HEK293T (cell line): ENCODE measurements at regions not wholly inside any gene's neighbourhood (a gene's known extent, or its start where the extent isn't known, plus 50 kb on each side); places are given as distances from the start of the nearest gene placed in this dataset.
"Not testable (repeated sequence)": the region's sequence is repeated elsewhere in the genome, so short reads cannot be mapped to it uniquely, and the experiment has no call there.

Source experiments
- CTCF ChIA-PET: fragments of 350-600 bp; formaldehyde crosslinking; extraction: SDS; loops from one replicate; lab custom pipeline; 2021; ENCODE audit warnings: antibody characterized with exemption, inconsistent platforms; lab: Yijun Ruan, JAX
- POLR2A ChIA-PET: fragments of 350-600 bp; formaldehyde crosslinking; extraction: SDS; loops from one replicate; lab custom pipeline; 2020; ENCODE audit warnings: antibody characterized with exemption, inconsistent platforms; lab: Yijun Ruan, JAX
- DNase-seq: peaks from one replicate; pipeline ENCODE4 v3.0.0; 2012; ENCODE audit warnings: mixed read lengths; ENCODE audit errors: extremely low spot score
- ARNT ChIP-seq: fragments of 450-650 bp; IDR thresholded peaks from 2 replicates; pipeline ENCODE4 v1.6.1; 2017; ENCODE audit warnings: mild to moderate bottlenecking
- BHLHE40 ChIP-seq: fragments of 450-650 bp; IDR thresholded peaks from 2 replicates; pipeline ENCODE4 v1.6.1; 2016; ENCODE audit warnings: mild to moderate bottlenecking, moderate library complexity, borderline replicate concordance
- CTBP1 ChIP-seq: fragments of 450-650 bp; IDR thresholded peaks from 2 replicates; pipeline ENCODE4 v1.6.1; 2016; ENCODE audit warnings: borderline replicate concordance
- ELF4 ChIP-seq: fragments of 450-650 bp; IDR thresholded peaks from 2 replicates; pipeline ENCODE4 v1.6.1; 2017; ENCODE audit warnings: antibody characterized with exemption
- FOXA1 ChIP-seq: fragments of 450-650 bp; IDR thresholded peaks from 2 replicates; pipeline ENCODE4 v1.6.1; 2016; ENCODE audit warnings: mild to moderate bottlenecking
- FOXK2 ChIP-seq: fragments of 450-650 bp; IDR thresholded peaks from 2 replicates; pipeline ENCODE4 v1.6.1; 2016; ENCODE audit warnings: mild to moderate bottlenecking
- FOXM1 ChIP-seq: fragments of 450-650 bp; IDR thresholded peaks from 2 replicates; pipeline ENCODE4 v1.6.1; 2017; ENCODE audit warnings: mild to moderate bottlenecking, borderline replicate concordance
- HDGF ChIP-seq: fragments of 450-650 bp; IDR thresholded peaks from 2 replicates; pipeline ENCODE4 v1.6.1; 2017; ENCODE audit warnings: antibody characterized with exemption, borderline replicate concordance
- L3MBTL2 ChIP-seq: fragments of 450-650 bp; conservative IDR thresholded peaks from 2 replicates; pipeline ENCODE4 v1.6.1; 2016; ENCODE audit warnings: mild to moderate bottlenecking
- LEF1 ChIP-seq: fragments of 450-650 bp; IDR thresholded peaks from 2 replicates; pipeline ENCODE4 v1.6.1; 2017; ENCODE audit warnings: mild to moderate bottlenecking, borderline replicate concordance
- NFRKB ChIP-seq: fragments of 450-650 bp; IDR thresholded peaks from 2 replicates; pipeline ENCODE4 v1.6.1; 2016; ENCODE audit warnings: mild to moderate bottlenecking, moderate library complexity
- SP1 ChIP-seq: fragments of 450-650 bp; IDR thresholded peaks from 2 replicates; pipeline ENCODE4 v1.6.1; 2017
- SUZ12 ChIP-seq: fragments of 450-650 bp; IDR thresholded peaks from 2 replicates; pipeline ENCODE4 v1.6.1; 2016; ENCODE audit warnings: mild to moderate bottlenecking
- TARDBP ChIP-seq: fragments of 450-650 bp; IDR thresholded peaks from 2 replicates; pipeline ENCODE4 v1.6.1; 2016
- ZNF384 ChIP-seq: fragments of 450-650 bp; IDR thresholded peaks from 2 replicates; pipeline ENCODE4 v1.6.1; 2016
- TF ChIP-seq, protein P1 (sequence below): fragments of 450-650 bp; IDR thresholded peaks from 2 replicates; pipeline ENCODE4 v1.6.1; 2016

DNA sequence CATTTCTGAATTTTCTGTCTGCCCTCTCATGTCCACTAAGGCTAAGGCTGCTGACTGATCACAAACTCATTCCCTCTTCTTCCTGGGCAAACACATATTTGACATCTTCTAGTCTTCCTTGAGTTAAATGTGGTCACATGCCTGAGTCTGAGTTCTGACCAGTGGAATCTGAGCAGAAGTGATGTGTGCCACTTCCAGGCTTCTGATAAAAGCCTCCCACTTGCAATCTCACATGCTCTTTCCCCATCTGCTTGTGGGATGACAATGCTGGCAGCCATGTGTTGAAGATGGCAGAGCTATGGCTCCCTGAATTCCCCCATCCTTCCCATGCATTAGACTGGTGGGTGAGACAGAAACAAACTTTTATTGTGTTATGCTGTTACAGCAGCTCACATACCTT lies 149.9 kb upstream of the ZNF648 start:
- no peak for TF ChIP-seq FOXA1
- no peak for TF ChIP-seq FOXM1
- no peak for TF ChIP-seq SUZ12
- DNase-seq: no peak
- ChIA-PET POLR2A (no interaction called here), CTCF (no interaction called here)

DNA sequence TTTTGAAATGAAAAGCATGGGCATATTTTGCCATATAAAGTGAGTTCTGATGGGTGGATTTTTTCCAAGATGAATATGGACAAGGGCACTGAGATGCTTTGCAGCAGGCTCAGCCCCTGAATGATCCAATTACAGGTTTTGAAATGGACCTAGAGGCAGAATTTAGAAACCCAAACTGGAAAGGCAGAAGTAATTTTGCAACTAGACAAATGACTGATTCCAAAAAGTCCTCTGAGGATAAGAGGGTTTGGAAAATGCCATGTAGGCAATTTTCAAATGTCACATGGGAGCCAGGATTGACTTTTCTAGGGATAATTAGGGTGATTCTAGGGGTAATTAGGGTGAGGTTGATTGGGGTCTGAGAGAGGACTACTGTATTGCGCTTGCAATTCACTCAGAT lies 148.9 kb upstream of the ZNF648 start:
- no peak for DNase-seq
- ChIA-PET POLR2A (no interaction called here), CTCF (no interaction called here)
- no peak for TF ChIP-seq NFRKB
- TF ChIP-seq ELF4: no peak
- TF ChIP-seq CTBP1: no peak
- no peak for TF ChIP-seq SP1
- TF ChIP-seq L3MBTL2: no peak
- TF ChIP-seq, protein P1, sequence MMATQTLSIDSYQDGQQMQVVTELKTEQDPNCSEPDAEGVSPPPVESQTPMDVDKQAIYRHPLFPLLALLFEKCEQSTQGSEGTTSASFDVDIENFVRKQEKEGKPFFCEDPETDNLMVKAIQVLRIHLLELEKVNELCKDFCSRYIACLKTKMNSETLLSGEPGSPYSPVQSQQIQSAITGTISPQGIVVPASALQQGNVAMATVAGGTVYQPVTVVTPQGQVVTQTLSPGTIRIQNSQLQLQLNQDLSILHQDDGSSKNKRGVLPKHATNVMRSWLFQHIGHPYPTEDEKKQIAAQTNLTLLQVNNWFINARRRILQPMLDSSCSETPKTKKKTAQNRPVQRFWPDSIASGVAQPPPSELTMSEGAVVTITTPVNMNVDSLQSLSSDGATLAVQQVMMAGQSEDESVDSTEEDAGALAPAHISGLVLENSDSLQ: no peak
- no peak for TF ChIP-seq TARDBP
- TF ChIP-seq LEF1: no peak

DNA sequence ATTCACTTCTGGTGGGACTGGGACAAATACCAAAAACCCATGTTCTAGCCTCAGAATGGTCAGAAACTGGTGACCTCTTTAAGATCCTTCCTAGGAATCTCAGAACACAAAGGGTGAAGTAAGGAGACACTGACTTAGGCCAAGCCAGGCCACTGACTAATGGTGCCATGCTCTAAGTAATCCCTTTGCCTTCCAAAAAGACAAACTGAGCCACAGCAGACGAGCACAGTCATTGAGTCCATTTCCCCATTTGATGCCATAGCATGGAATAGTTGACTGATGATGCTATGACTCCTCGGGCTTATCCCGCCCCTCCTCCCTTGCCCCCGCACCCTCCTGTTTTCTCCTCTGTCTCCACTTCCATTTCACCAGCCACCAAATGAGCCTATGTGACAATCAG lies 145.8 kb upstream of the ZNF648 start:
- DNase-seq: no peak
- POLR2A ChIA-PET: no interaction called here
- TF ChIP-seq L3MBTL2: no peak
- no peak for TF ChIP-seq FOXA1
- no peak for TF ChIP-seq FOXM1
- CTCF ChIA-PET: no interaction called here

DNA sequence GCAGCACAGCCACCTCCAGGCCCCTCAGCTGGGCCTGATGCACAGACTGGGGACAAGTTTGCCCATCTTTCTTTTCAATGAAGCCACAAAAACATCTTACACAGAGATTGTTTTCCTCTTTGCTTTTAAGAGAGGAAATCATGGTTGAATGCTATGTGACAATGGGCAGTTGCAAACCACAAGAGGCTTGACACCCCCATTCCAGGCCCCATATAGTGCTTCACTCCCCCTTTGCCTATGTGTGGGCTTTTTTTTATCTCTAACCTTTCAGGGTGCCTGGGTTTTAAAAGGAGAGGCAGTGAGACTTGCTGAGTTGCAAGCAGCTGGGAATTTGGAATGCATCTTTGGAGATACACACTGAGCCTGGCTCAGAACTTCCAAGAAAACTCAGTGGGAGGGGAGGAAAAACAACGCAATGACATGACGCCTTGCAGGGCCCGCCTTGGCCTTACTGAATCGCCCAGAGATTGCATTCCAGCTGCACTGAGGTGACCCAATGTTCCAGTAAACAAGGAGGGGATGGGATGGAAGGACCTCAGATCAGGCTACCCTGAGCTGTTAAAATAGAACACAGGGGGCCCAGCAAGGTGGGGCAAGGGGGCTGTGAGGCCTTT lies 145.2 kb upstream of the ZNF648 start:
- POLR2A ChIA-PET: no interaction called here
- CTCF ChIA-PET: no interaction called here
- TF ChIP-seq FOXK2: no peak
- no peak for TF ChIP-seq FOXM1
- no peak for TF ChIP-seq NFRKB
- no peak for TF ChIP-seq SUZ12
- no peak for TF ChIP-seq ZNF384
- TF ChIP-seq LEF1: no peak
- TF ChIP-seq BHLHE40: no peak
- TF ChIP-seq ELF4: no peak
- no peak for TF ChIP-seq ARNT
- TF ChIP-seq TARDBP: no peak
- TF ChIP-seq, protein P1: no peak
- no peak for TF ChIP-seq HDGF
- no peak for TF ChIP-seq SP1
- TF ChIP-seq FOXA1: no peak
- TF ChIP-seq L3MBTL2: no peak
- TF ChIP-seq CTBP1: no peak
- DNase-seq: no peak

DNA sequence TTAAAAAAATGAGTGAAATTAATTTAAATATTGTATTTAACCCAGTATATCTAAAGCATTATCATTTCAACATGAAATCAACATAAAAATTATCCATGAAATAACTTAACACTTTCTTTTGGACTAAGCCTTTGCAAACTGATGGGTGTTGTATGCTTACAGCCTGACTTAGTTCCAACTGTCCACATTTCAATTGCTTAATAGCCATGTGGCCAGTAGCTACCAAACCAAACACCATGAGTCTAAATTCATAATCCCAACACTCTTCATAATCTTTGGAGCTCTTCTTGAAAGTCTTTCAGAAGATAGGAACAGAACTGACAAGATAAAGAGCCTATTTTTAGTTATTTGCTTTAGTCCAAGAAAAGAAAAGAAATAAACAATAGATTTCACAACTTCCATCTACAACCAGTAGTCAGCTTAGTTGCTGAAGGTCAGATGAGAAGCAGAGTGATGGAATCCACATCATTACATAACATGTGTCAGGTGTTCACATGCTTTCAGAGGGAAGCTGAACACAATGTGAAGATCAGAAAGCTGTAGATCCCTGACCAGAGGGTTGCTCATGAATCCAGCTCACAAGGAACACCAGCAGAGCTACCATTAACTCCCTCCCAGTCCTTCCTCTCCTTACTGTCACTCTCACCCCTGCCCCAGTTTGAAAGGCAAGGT lies 144.0 kb upstream of the ZNF648 start:
- TF ChIP-seq LEF1 (no peak), L3MBTL2 (no peak), SP1 (no peak), ZNF384 (no peak), TARDBP (no peak), FOXA1 (no peak), HDGF (no peak), CTBP1 (no peak), ARNT (no peak), NFRKB (no peak), SUZ12 (no peak), FOXK2 (no peak)
- TF ChIP-seq, protein P1: no peak
- POLR2A ChIA-PET: no interaction called here
- no peak for DNase-seq
- CTCF ChIA-PET: interaction anchor here (0.6 kb wide), 1 partner anchor 1405 kb away, joined by 3 read pairs; no protein-coding TSS in a partner anchor

DNA sequence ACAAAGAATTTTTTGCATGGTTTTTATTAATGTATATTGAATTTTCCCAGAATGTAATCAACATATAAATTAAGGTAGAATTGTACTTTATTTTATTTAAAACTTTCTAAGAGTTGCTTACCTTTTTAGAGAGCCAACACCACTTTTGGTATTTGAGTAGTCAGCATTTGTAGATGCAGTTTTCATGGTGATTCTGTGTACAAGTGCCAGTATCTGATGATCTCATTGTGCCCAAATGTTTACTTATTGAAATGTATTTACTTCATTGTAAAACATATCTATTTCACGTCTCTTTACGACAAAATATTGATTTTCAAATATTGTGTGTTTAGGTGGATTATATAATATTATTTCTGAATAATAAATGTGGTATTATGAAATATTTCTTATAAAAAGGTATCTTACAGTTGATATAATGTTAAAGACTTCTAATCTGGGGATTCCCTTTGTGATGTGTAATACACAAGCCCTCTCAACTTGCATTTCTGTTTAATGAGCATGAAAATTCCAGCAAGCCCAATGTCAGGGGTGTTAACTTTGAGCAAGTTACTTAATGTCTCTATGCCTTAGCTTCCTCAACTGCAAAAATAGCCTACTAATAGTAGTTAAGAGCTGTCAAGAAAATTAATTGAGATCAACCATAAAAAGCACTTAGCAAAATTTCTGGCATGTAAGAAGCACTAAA lies 141.8 kb upstream of the ZNF648 start:
- no peak for DNase-seq
- ChIA-PET POLR2A (no interaction called here), CTCF (no interaction called here)
- TF ChIP-seq ARNT (no peak), LEF1 (no peak), ZNF384 (no peak), FOXM1 (no peak), SUZ12 (no peak), FOXK2 (no peak), FOXA1 (no peak), NFRKB (no peak), L3MBTL2 (no peak), SP1 (no peak), TARDBP (no peak), ELF4 (no peak), HDGF (no peak), BHLHE40 (no peak), CTBP1 (no peak)
- TF ChIP-seq, protein P1: no peak

DNA sequence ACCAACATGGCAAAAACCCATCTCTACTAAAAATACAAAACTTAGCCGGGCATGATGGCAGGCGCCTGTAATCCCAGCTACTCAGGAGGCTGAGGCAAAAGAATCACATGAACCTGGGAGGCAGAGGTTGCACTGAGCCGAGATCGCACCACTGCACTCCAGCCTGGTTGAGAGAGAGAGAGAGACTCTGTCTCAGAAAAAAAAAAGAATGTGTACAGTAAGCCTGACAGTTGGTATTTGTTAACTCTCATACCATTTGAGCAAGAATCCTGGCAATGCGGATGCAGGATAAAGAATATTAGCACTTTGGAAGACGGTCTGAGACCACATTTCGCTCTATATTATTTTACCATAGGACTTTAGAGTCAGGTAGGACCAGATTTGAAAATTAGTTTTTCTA lies 140.0 kb upstream of the ZNF648 start:
- POLR2A ChIA-PET: not testable (repeated sequence)

More for the DNA sequence above, 140.0 kb upstream of the ZNF648 start:
- CTCF ChIA-PET, DNase-seq: not testable (repeated sequence)
